HEK293T (cell line): ENCODE measurements at regions not wholly inside any gene's neighbourhood (a gene's known extent, or its start where the extent isn't known, plus 50 kb on each side); places are given as distances from the start of the nearest gene placed in this dataset.

Experiments used
- BHLHE40 ChIP-seq: fragments of 450-650 bp; IDR thresholded peaks from 2 replicates; pipeline ENCODE4 v1.6.1; 2016; ENCODE audit warnings: mild to moderate bottlenecking, moderate library complexity, borderline replicate concordance
- CTBP1 ChIP-seq: fragments of 450-650 bp; IDR thresholded peaks from 2 replicates; pipeline ENCODE4 v1.6.1; 2016; ENCODE audit warnings: borderline replicate concordance
- FOXA1 ChIP-seq: fragments of 450-650 bp; IDR thresholded peaks from 2 replicates; pipeline ENCODE4 v1.6.1; 2016; ENCODE audit warnings: mild to moderate bottlenecking
- FOXK2 ChIP-seq: fragments of 450-650 bp; IDR thresholded peaks from 2 replicates; pipeline ENCODE4 v1.6.1; 2016; ENCODE audit warnings: mild to moderate bottlenecking
- FOXM1 ChIP-seq: fragments of 450-650 bp; IDR thresholded peaks from 2 replicates; pipeline ENCODE4 v1.6.1; 2017; ENCODE audit warnings: mild to moderate bottlenecking, borderline replicate concordance
- HDGF ChIP-seq: fragments of 450-650 bp; IDR thresholded peaks from 2 replicates; pipeline ENCODE4 v1.6.1; 2017; ENCODE audit warnings: antibody characterized with exemption, borderline replicate concordance
- LEF1 ChIP-seq: fragments of 450-650 bp; IDR thresholded peaks from 2 replicates; pipeline ENCODE4 v1.6.1; 2017; ENCODE audit warnings: mild to moderate bottlenecking, borderline replicate concordance
- NFRKB ChIP-seq: fragments of 450-650 bp; IDR thresholded peaks from 2 replicates; pipeline ENCODE4 v1.6.1; 2016; ENCODE audit warnings: mild to moderate bottlenecking, moderate library complexity
- SP1 ChIP-seq: fragments of 450-650 bp; IDR thresholded peaks from 2 replicates; pipeline ENCODE4 v1.6.1; 2017
- SUZ12 ChIP-seq: fragments of 450-650 bp; IDR thresholded peaks from 2 replicates; pipeline ENCODE4 v1.6.1; 2016; ENCODE audit warnings: mild to moderate bottlenecking
- TARDBP ChIP-seq: fragments of 450-650 bp; IDR thresholded peaks from 2 replicates; pipeline ENCODE4 v1.6.1; 2016
- ZNF384 ChIP-seq: fragments of 450-650 bp; IDR thresholded peaks from 2 replicates; pipeline ENCODE4 v1.6.1; 2016

GRCh38 chr1:193656841-193657240, 470.4 kb upstream of the B3GALT2 start:
- TF ChIP-seq FOXK2 (no peak), LEF1 (no peak), TARDBP (no peak), SUZ12 (no peak), BHLHE40 (no peak), SP1 (no peak), FOXA1 (no peak), FOXM1 (no peak), ZNF384 (no peak), NFRKB (no peak), HDGF (no peak), CTBP1 (no peak)
